Large intestine (tissue), 3 donors: ENCODE measurements at regions not wholly inside any gene's neighbourhood (a gene's known extent, or its start where the extent isn't known, plus 50 kb on each side); places are given as distances from the start of the nearest gene placed in this dataset.
"Not testable (repeated sequence)": the region's sequence is repeated elsewhere in the genome, so short reads cannot be mapped to it uniquely, and the experiment has no call there.

Source experiments
- DNase-seq, 2 donors: peaks; one replicate each; pipeline versions ENCODE4 v3.0.0 to v3.0.0-alpha.2; 2013
- H3K27ac ChIP-seq: one replicate; pipeline ENCODE4 v1.5.1; 2013; ENCODE audit warnings: low read length
- H3K27me3 ChIP-seq: 2 replicates; pipeline ENCODE4 v1.6.1; 2013; ENCODE audit warnings: low read length; ENCODE audit not compliant: control insufficient read depth, insufficient read depth
- H3K36me3 ChIP-seq: 2 replicates; pipeline ENCODE4 v1.6.1; 2013; ENCODE audit warnings: low read length; ENCODE audit not compliant: control insufficient read depth, insufficient read depth
- H3K4me1 ChIP-seq: one replicate; pipeline ENCODE4 v1.6.1; 2013; ENCODE audit warnings: low read length; ENCODE audit not compliant: control insufficient read depth, insufficient read depth
- H3K4me3 ChIP-seq: one replicate; pipeline ENCODE4 v1.5.1; 2013; ENCODE audit warnings: low read length
- H3K9me3 ChIP-seq: one replicate; pipeline ENCODE4 v1.6.1; 2013; ENCODE audit warnings: mild to moderate bottlenecking, low read depth, low read length, moderate library complexity; ENCODE audit not compliant: control insufficient read depth
- WGBS: methylation state at CpG from one replicate; pipeline ENCODE4 v1.1.5; 2013; ENCODE audit warnings: low lambda C conversion rate; ENCODE audit not compliant: insufficient coverage; 5-methylcytosine and 5-hydroxymethylcytosine counted together

DNA sequence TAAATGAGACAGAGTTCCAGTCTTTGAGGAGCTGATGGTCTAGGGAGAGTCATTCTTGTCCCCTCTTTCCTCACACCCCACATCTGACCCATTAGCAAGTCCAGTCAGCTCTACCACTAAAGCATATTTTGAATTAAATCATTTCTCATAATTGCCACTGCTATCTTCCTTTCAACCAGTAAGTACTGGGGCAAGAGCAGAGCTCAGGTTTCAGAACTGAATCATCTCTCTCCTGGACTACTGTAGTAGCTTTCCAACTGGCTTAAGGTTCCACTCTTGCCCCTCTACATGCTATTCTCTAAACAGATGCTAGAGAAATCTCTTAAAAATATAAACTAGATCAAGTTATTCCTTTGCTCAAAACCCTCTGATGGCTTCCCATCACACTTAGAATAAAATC, 218.3 kb downstream of the TTC6 start:
- peaks cover 4% of the 10 kb centered on the region for H3K4me1 ChIP-seq
- H3K9me3 ChIP-seq = no peaks in the 10 kb centered on the region
- no peak overlapping the region for H3K27ac ChIP-seq
- H3K4me3 ChIP-seq = no peak overlapping the region
- H3K27me3 ChIP-seq = no peaks in the 10 kb centered on the region
- DNase-seq = no peak
- no peaks in the 10 kb centered on the region for H3K36me3 ChIP-seq

- Histone ChIP-seq H3K4me1 (peaks cover 4% of the 10 kb centered on the region), H3K4me3 (no peak overlapping the region), H3K36me3 (no peaks in the 10 kb centered on the region), H3K27ac (no peak overlapping the region), H3K27me3 (no peaks in the 10 kb centered on the region), H3K9me3 (no peaks in the 10 kb centered on the region)
- WGBS = no CpG with 5 or more reads among the region's 1 CpG
- no peak for DNase-seq
Measured at GRCh38 chr14:37816135-37816534, 220.7 kb downstream of the TTC6 start.

DNA sequence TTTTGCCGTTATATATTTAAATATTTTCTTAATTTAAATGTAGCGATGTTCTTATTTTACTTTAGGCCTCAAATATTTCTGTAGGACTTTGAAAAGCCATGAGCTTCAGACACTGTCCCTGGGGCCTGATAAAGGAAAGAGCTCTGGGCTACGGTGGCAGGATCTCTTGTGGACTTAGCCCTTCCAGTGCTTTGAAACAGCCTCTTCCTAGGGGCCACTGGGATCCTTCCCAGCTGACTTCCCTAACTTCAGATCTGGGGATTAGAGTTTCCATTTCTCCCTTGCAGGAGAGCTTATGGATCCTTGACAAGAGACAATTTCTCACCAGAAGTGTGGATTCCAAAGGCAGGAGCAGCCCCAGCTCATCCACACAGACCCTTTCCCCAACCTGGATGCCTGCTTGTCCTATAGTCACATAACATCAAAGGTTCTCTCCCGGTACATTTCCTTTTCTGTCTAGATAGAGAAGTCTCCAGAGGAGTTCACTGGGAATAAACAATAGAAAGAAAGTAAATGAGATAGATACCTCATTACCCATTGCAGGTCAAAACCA, 221.4 kb downstream of the TTC6 start:
- 90% methylated on average over 2 of the region's 4 CpGs for WGBS

DNA sequence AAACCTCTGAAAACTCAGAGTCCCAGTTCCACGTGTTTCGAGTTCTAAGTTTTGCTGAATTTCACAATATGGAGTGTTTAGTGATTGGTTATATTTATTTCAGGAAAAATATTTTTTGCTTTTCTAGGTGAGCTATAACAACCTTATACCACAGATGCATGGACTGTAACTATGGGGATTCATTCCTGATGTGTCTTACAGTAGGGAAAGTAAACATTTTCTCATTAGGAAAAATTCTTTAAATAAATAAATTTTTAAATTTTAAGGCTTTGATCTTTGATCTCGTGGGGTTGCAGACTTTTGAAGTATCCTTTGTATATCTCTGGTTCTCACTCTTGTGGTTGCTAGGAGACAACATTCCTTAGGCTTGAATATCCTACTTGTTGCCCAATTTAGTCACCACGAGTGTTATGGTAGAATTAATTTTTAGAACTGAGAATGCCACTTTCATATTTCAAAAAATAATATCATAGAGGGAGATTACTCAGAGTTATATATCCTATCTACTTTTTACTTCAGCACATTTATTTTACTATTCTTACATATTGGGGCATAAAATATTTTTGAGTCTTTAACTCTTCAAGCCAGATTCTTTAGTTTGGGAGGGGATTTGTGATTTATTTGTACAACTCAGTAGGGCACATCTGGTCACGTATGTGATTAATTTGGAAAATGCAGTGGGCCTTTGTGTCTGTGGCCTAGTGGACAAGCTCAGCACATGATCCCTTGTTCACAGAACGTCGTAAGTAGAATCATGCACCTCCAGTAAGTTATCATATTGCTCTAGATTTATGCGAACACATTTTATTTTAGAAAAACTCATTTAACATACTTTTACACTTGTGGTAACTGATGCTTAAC, 224.0 kb downstream of the TTC6 start:
- Histone ChIP-seq H3K36me3 (no peaks in the 10 kb centered on the region), H3K4me1 (peaks cover 4% of the 10 kb centered on the region), H3K27me3 (no peaks in the 10 kb centered on the region), H3K9me3 (no peaks in the 10 kb centered on the region), H3K27ac (no peak overlapping the region), H3K4me3 (no peak overlapping the region)
- 71% methylated on average over 4 of the region's 8 CpGs for WGBS
- no peak for DNase-seq

More for the DNA sequence above, 221.4 kb downstream of the TTC6 start:
- Histone ChIP-seq H3K27ac (no peak overlapping the region), H3K4me3 (no peak overlapping the region), H3K27me3 (no peaks in the 10 kb centered on the region), H3K36me3 (no peaks in the 10 kb centered on the region), H3K9me3 (no peaks in the 10 kb centered on the region), H3K4me1 (peaks cover 4% of the 10 kb centered on the region)
- peak; percentile 16 to 54 for DNase-seq

DNA sequence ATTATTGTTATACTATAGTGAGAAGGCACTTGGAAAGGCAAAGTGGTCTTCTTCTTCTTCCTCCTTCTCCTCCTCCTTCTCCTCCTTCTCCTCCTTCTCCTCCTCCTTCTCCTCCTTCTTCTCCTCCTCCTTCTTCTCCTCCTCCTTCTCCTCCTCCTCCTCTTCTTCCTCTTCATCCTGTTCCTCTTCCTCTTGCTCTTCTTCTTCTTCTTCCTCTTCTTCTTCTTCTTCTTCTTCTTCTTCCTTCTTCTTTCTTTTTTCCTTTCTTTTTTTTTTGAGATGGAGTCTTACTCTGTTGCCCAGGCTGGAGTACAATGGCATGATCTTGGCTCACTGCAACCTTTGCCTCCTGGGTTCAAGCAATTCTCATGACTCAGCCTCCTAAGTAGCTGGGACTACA, 225.4 kb downstream of the TTC6 start:
- not testable (repeated sequence) for H3K27ac ChIP-seq, H3K36me3 ChIP-seq, H3K27me3 ChIP-seq, DNase-seq, H3K4me1 ChIP-seq, H3K4me3 ChIP-seq, H3K9me3 ChIP-seq

DNA sequence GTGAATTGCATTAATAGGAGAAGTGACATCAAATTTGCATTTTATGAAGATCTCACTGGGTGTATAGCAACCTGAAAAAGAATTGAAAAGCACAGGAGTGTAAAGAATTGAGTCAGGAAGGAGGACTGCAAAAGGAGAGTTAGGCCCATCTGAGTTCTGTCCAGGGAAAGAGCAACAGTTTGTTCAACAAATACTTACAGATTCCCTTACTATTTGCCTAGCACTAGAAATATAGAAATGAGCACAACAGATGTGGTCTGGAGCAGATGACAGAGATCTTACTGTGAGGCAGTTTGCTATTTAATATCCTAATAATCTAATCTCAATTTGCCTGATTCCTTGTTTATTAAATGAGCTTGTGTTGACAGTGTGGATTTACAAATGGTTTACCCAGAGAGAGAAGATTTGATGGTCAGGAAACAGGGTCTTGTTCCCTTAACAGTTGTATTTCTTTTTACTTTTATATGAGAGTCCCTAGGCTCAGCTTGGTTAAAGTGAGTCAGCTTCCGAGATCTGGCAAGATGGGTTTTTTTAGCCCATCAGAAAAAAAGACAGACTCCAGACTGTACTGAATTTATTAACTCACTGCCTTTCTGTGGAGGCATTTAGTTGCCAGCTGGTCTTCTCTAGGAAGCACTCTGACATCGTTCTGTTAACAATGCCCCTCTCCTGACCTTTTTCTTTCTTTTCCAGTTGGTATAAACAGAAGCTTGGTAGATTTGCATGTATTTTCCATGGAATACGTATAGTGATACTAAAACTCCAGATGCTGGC, 229.7 kb downstream of the TTC6 start:
- DNase-seq = no peak
- Histone ChIP-seq H3K4me1 (no peaks in the 10 kb centered on the region), H3K9me3 (no peaks in the 10 kb centered on the region), H3K4me3 (no peak overlapping the region), H3K27me3 (no peaks in the 10 kb centered on the region), H3K36me3 (no peaks in the 10 kb centered on the region), H3K27ac (no peak overlapping the region)
- WGBS = no CpG with 5 or more reads among the region's 3 CpGs

DNA sequence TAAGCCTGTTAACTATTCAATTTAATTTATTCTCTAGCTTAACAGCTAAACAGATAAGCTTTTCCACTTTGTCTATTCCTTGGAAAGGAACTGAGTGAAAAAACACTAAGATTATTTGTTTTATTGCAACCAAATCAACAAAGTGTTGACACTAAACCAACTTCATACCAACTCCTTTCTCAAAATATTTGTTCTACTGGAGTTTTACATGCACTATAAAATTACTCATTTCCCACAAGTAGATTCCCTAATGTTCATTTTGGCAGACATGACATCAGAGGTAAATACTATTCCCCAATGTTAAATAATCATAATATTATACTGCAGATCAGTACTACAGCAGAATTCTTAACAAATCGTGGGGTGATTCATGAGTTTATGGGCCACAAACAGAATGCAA, 231.4 kb downstream of the TTC6 start:
- H3K9me3 ChIP-seq = peaks cover 3% of the 10 kb centered on the region
- H3K4me3 ChIP-seq = no peak overlapping the region
- no peak for DNase-seq
- no peak overlapping the region for H3K27ac ChIP-seq
- WGBS = no CpG with 5 or more reads among the region's 1 CpG
- no peaks in the 10 kb centered on the region for H3K4me1 ChIP-seq
- H3K36me3 ChIP-seq = no peaks in the 10 kb centered on the region
- no peaks in the 10 kb centered on the region for H3K27me3 ChIP-seq

DNA sequence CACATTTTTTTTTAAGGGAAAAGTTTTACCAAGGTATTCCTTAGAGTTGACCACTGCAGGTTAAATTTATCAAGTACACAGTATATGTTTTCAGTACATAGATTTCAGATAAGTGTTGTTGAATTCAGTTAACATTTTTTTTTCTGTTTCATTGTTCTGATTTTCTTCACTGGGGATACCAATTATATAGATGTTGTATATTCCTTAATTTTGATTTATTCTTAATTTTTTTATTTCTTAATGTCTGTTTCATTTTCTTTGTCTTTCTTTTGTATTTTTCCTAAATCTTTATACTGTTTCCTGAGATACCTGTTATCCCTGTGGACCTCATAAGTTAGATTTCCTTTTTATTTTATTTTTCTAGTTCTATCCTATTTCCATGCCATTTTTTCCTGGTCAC, 234.8 kb downstream of the TTC6 start:
- Histone ChIP-seq H3K9me3 (peaks cover 19% of the 10 kb centered on the region), H3K36me3 (no peaks in the 10 kb centered on the region), H3K27ac (no peak overlapping the region), H3K27me3 (no peaks in the 10 kb centered on the region), H3K4me1 (no peaks in the 10 kb centered on the region), H3K4me3 (no peak overlapping the region)
- no peak for DNase-seq

- no peak overlapping the region for H3K4me3 ChIP-seq
- H3K27ac ChIP-seq = no peak overlapping the region
- H3K36me3 ChIP-seq = no peaks in the 10 kb centered on the region
- 83% methylated on average over 1 of the region's 1 CpG for WGBS
- peaks cover 21% of the 10 kb centered on the region for H3K9me3 ChIP-seq
- H3K27me3 ChIP-seq = no peaks in the 10 kb centered on the region
- no peak for DNase-seq
- no peaks in the 10 kb centered on the region for H3K4me1 ChIP-seq
Measured at GRCh38 chr14:37834275-37834674, 238.8 kb downstream of the TTC6 start.

GRCh38 chr14:37838778-37839177, 243.3 kb downstream of the TTC6 start:
- not testable (repeated sequence) for H3K4me1 ChIP-seq, H3K27ac ChIP-seq, H3K27me3 ChIP-seq, H3K36me3 ChIP-seq, DNase-seq, H3K4me3 ChIP-seq
- no CpG with 5 or more reads among the region's 5 CpGs for WGBS
- H3K9me3 ChIP-seq = peaks cover 13% of the 10 kb centered on the region
